SK-N-SH treated with all-trans-retinoic acid at 6 μM for 48 hours (cell line): ENCODE measurements at regions not wholly inside any gene's neighbourhood (a gene's known extent, or its start where the extent isn't known, plus 50 kb on each side); places are given as distances from the start of the nearest gene placed in this dataset.

ENCODE experiments used
- ATAC-seq: fragments of 200-7000 bp; cut with Tn5 transposase; 3 replicates; pipeline ENCODE4 v1.9.1; 2020; ENCODE audit warnings: mild to moderate bottlenecking, moderate library complexity
- ARNTL ChIP-seq: fragments of 450-650 bp; formaldehyde crosslinking; IDR thresholded peaks from 2 replicates; pipeline ENCODE4 v1.5.0; 2020; ENCODE audit warnings: low read depth, mild to moderate bottlenecking, moderate library complexity, borderline replicate concordance
- BACH2 ChIP-seq: fragments of 250-450 bp; sonication (Bioruptor Pico); IDR thresholded peaks from 2 replicates; pipeline ENCODE4 v1.9.0; 2021; ENCODE audit warnings: mild to moderate bottlenecking, borderline replicate concordance
- CSDC2 ChIP-seq: fragments of 250-450 bp; sonication (Bioruptor Pico); IDR thresholded peaks from 2 replicates; pipeline ENCODE4 v1.5.0; 2020; ENCODE audit warnings: mild to moderate bottlenecking, moderate library complexity
- ESRRG ChIP-seq: fragments of 250-450 bp; sonication (Bioruptor Pico); IDR thresholded peaks from 2 replicates; pipeline ENCODE4 v1.6.1; 2021; ENCODE audit warnings: mild to moderate bottlenecking
- GLIS3 ChIP-seq: fragments of 250-450 bp; sonication (Bioruptor Pico); IDR thresholded peaks from 2 replicates; pipeline ENCODE4 v1.5.0; 2020; ENCODE audit warnings: mild to moderate bottlenecking, moderate library complexity
- ISL1 ChIP-seq: fragments of 250-450 bp; sonication (Bioruptor Pico); IDR thresholded peaks from 2 replicates; pipeline ENCODE4 v2.1.2; 2022; ENCODE audit warnings: mild to moderate bottlenecking, moderate library complexity
- OSR1 ChIP-seq: fragments of 250-450 bp; sonication (Bioruptor Pico); IDR thresholded peaks from 2 replicates; pipeline ENCODE4 v1.8.0; 2022; ENCODE audit warnings: moderate library complexity, mild to moderate bottlenecking, inconsistent platforms
- RARB ChIP-seq: fragments of 250-450 bp; sonication (Bioruptor Pico); IDR thresholded peaks from 2 replicates; pipeline ENCODE4 v1.8.0; 2021; ENCODE audit warnings: mild to moderate bottlenecking, moderate library complexity
- SNAI2 ChIP-seq: fragments of 250-450 bp; sonication (Bioruptor Pico); IDR thresholded peaks from 2 replicates; pipeline ENCODE4 v1.5.0; 2020; ENCODE audit warnings: mild to moderate bottlenecking, moderate library complexity
- TCF4 ChIP-seq: fragments of 250-450 bp; sonication (Bioruptor Pico); IDR thresholded peaks from 2 replicates; pipeline ENCODE4 v1.8.0; 2021; ENCODE audit warnings: mild to moderate bottlenecking, moderate library complexity, borderline replicate concordance
- TOX ChIP-seq: fragments of 250-450 bp; sonication (Bioruptor Pico); IDR thresholded peaks from 2 replicates; pipeline ENCODE4 v1.8.0; 2021; ENCODE audit warnings: mild to moderate bottlenecking, moderate library complexity, borderline replicate concordance
- ZFP3 ChIP-seq: fragments of 250-450 bp; sonication (Bioruptor Pico); IDR thresholded peaks from 2 replicates; pipeline ENCODE4 v1.5.0; 2020; ENCODE audit warnings: mild to moderate bottlenecking, moderate library complexity
- ZFP30 ChIP-seq: fragments of 450-650 bp; formaldehyde crosslinking; IDR thresholded peaks from 2 replicates; pipeline ENCODE4 v1.5.0; 2022; ENCODE audit warnings: mild to moderate bottlenecking, moderate library complexity
- ZNF565 ChIP-seq: fragments of 450-650 bp; formaldehyde crosslinking; conservative IDR thresholded peaks from 2 replicates; pipeline ENCODE4 v1.5.0; 2020; ENCODE audit warnings: low read depth, mild to moderate bottlenecking, moderate library complexity
- ZNF70 ChIP-seq: fragments of 450-650 bp; formaldehyde crosslinking; IDR thresholded peaks from 2 replicates; pipeline ENCODE4 v1.5.0; 2020; ENCODE audit warnings: mild to moderate bottlenecking, moderate library complexity
- TF ChIP-seq, protein P1 (sequence below): fragments of 250-450 bp; sonication (Bioruptor Pico); IDR thresholded peaks from 2 replicates; pipeline ENCODE4 v1.8.0; 2020; ENCODE audit warnings: mild to moderate bottlenecking, moderate library complexity, borderline replicate concordance
- TF ChIP-seq, protein P2 (sequence below): fragments of 250-450 bp; sonication (Bioruptor Pico); IDR thresholded peaks from 2 replicates; pipeline ENCODE4 v1.5.1; 2020; ENCODE audit warnings: low read depth, mild to moderate bottlenecking, moderate library complexity
- TF ChIP-seq, protein P3 (sequence below): fragments of 250-450 bp; sonication (Bioruptor Pico); IDR thresholded peaks from 2 replicates; pipeline ENCODE4 v1.8.0; 2021; ENCODE audit warnings: low read depth, mild to moderate bottlenecking, moderate library complexity, borderline replicate concordance
- TF ChIP-seq, protein P4 (sequence below): fragments of 250-450 bp; sonication (Bioruptor Pico); IDR thresholded peaks from 2 replicates; pipeline ENCODE4 v1.5.1; 2021; ENCODE audit warnings: mild to moderate bottlenecking, moderate library complexity
- TF ChIP-seq, protein P5 (sequence below): fragments of 250-450 bp; sonication (Bioruptor Pico); IDR thresholded peaks from 2 replicates; pipeline ENCODE4 v1.5.0; 2020; ENCODE audit warnings: mild to moderate bottlenecking, moderate library complexity

DNA sequence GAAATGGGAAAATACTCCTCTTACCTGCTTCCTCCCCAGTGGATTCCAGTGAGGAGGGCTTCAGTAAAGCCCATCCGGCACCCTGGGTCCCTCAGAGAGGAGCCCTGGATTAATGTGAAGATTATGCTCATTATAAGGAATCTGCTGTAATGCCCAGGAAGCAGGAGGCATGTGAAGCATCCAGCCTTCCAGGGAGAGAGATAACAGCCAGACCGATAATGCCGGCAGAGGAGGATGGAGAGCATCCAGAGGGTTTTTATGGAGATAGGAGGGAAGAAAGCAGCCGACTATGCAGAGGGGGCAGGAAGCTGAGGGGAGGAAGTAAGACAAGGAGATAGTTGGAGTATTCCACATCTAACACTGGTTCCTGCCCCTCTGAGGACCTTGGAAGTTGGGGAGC lies 53.7 kb upstream of the TMEM132E start:
- ATAC-seq: no peak
- TF ChIP-seq, protein P1, sequence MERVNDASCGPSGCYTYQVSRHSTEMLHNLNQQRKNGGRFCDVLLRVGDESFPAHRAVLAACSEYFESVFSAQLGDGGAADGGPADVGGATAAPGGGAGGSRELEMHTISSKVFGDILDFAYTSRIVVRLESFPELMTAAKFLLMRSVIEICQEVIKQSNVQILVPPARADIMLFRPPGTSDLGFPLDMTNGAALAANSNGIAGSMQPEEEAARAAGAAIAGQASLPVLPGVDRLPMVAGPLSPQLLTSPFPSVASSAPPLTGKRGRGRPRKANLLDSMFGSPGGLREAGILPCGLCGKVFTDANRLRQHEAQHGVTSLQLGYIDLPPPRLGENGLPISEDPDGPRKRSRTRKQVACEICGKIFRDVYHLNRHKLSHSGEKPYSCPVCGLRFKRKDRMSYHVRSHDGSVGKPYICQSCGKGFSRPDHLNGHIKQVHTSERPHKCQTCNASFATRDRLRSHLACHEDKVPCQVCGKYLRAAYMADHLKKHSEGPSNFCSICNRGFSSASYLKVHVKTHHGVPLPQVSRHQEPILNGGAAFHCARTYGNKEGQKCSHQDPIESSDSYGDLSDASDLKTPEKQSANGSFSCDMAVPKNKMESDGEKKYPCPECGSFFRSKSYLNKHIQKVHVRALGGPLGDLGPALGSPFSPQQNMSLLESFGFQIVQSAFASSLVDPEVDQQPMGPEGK (CRISPR knock-in tag): no peak
- TF ChIP-seq ZFP3: no peak
- no peak for TF ChIP-seq TOX (CRISPR knock-in tag)
- no peak for TF ChIP-seq RARB (CRISPR knock-in tag)
- no peak for TF ChIP-seq CSDC2 (CRISPR knock-in tag)
- TF ChIP-seq, protein P2, sequence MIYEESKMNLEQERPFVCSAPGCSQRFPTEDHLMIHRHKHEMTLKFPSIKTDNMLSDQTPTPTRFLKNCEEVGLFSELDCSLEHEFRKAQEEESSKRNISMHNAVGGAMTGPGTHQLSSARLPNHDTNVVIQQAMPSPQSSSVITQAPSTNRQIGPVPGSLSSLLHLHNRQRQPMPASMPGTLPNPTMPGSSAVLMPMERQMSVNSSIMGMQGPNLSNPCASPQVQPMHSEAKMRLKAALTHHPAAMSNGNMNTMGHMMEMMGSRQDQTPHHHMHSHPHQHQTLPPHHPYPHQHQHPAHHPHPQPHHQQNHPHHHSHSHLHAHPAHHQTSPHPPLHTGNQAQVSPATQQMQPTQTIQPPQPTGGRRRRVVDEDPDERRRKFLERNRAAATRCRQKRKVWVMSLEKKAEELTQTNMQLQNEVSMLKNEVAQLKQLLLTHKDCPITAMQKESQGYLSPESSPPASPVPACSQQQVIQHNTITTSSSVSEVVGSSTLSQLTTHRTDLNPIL (CRISPR knock-in tag): no peak
- no peak for TF ChIP-seq ZFP30
- TF ChIP-seq ARNTL (CRISPR knock-in tag): no peak
- TF ChIP-seq, protein P3, sequence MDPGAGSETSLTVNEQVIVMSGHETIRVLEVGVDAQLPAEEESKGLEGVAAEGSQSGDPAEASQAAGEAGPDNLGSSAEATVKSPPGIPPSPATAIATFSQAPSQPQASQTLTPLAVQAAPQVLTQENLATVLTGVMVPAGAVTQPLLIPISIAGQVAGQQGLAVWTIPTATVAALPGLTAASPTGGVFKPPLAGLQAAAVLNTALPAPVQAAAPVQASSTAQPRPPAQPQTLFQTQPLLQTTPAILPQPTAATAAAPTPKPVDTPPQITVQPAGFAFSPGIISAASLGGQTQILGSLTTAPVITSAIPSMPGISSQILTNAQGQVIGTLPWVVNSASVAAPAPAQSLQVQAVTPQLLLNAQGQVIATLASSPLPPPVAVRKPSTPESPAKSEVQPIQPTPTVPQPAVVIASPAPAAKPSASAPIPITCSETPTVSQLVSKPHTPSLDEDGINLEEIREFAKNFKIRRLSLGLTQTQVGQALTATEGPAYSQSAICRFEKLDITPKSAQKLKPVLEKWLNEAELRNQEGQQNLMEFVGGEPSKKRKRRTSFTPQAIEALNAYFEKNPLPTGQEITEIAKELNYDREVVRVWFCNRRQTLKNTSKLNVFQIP (CRISPR knock-in tag): no peak
- TF ChIP-seq GLIS3: no peak
- TF ChIP-seq ESRRG (CRISPR knock-in tag): no peak
- TF ChIP-seq TCF4 (CRISPR knock-in tag): no peak
- TF ChIP-seq ISL1 (CRISPR knock-in tag): no peak

DNA sequence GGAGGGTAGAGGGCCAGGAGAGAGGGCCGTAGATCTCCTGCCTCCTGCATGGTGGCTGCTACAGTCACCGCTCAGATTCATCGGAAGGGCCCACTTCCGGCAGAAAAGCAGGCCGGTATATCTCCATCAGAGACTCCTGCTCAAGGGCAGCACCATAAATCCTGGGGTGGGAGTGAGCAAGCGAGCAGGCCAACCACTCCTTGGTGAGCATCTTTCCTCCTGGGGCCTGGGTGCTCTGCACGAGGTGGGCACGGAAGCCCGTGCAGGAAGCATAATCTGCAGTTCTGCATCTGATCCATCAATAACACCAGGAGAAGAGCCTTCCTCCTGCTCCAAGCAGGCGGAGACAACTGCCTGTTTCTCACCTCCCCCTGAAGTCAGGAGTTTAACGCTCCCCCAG lies 57.4 kb upstream of the TMEM132E start:
- no peak for ATAC-seq
- no peak for TF ChIP-seq BACH2
- no peak for TF ChIP-seq RARB (CRISPR knock-in tag)
- no peak for TF ChIP-seq CSDC2 (CRISPR knock-in tag)
- TF ChIP-seq, protein P4, sequence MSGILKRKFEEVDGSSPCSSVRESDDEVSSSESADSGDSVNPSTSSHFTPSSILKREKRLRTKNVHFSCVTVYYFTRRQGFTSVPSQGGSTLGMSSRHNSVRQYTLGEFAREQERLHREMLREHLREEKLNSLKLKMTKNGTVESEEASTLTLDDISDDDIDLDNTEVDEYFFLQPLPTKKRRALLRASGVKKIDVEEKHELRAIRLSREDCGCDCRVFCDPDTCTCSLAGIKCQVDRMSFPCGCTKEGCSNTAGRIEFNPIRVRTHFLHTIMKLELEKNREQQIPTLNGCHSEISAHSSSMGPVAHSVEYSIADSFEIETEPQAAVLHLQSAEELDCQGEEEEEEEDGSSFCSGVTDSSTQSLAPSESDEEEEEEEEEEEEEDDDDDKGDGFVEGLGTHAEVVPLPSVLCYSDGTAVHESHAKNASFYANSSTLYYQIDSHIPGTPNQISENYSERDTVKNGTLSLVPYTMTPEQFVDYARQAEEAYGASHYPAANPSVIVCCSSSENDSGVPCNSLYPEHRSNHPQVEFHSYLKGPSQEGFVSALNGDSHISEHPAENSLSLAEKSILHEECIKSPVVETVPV: no peak
- TF ChIP-seq, protein P2 (CRISPR knock-in tag): no peak
- TF ChIP-seq ZFP3: no peak
- TF ChIP-seq TOX (CRISPR knock-in tag): no peak
- TF ChIP-seq, protein P5, sequence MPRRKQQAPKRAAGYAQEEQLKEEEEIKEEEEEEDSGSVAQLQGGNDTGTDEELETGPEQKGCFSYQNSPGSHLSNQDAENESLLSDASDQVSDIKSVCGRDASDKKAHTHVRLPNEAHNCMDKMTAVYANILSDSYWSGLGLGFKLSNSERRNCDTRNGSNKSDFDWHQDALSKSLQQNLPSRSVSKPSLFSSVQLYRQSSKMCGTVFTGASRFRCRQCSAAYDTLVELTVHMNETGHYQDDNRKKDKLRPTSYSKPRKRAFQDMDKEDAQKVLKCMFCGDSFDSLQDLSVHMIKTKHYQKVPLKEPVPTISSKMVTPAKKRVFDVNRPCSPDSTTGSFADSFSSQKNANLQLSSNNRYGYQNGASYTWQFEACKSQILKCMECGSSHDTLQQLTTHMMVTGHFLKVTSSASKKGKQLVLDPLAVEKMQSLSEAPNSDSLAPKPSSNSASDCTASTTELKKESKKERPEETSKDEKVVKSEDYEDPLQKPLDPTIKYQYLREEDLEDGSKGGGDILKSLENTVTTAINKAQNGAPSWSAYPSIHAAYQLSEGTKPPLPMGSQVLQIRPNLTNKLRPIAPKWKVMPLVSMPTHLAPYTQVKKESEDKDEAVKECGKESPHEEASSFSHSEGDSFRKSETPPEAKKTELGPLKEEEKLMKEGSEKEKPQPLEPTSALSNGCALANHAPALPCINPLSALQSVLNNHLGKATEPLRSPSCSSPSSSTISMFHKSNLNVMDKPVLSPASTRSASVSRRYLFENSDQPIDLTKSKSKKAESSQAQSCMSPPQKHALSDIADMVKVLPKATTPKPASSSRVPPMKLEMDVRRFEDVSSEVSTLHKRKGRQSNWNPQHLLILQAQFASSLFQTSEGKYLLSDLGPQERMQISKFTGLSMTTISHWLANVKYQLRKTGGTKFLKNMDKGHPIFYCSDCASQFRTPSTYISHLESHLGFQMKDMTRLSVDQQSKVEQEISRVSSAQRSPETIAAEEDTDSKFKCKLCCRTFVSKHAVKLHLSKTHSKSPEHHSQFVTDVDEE (CRISPR knock-in tag): no peak
- TF ChIP-seq, all 23 proteins: peak for 0

DNA sequence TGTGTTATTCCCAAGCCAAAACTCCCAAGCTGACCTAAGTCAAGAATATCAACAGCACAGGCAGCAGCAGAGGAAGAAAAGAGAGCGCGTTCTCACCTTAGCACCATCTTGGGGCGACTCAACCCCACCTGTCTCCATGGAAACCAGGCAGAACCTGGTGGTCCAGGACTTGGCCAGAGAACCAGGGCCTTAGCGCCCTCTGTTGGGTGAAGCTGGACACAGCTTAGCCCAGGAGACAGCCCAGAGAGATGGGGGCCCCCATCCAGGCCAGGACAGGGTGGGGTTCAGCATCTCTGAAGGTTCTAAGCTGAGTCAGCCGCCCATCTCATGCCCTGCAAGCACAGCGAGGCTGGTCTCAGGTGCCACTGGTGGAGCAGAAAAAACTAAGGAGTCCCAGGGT lies 60.1 kb upstream of the TMEM132E start:
- peak; percentile 66 for ATAC-seq
- TF ChIP-seq, protein P4: no peak
- no peak for TF ChIP-seq SNAI2 (CRISPR knock-in tag)
- TF ChIP-seq ZFP30: no peak
- TF ChIP-seq BACH2: no peak
- TF ChIP-seq ESRRG (CRISPR knock-in tag): no peak
- no peak for TF ChIP-seq ARNTL (CRISPR knock-in tag)
- no peak for TF ChIP-seq OSR1 (CRISPR knock-in tag)
- no peak for TF ChIP-seq CSDC2 (CRISPR knock-in tag)
- no peak for TF ChIP-seq ZFP3
- no peak for TF ChIP-seq ZNF70 (CRISPR knock-in tag)
- TF ChIP-seq, protein P2 (CRISPR knock-in tag): no peak
- no peak for TF ChIP-seq RARB (CRISPR knock-in tag)
- TF ChIP-seq TOX (CRISPR knock-in tag): no peak
- no peak for TF ChIP-seq GLIS3
- no peak for TF ChIP-seq ZNF565
